ENCODE measurements at regions not wholly inside any gene's neighbourhood (a gene's known extent, or its start where the extent isn't known, plus 50 kb on each side); places are given as distances from the start of the nearest gene placed in this dataset.

- DNase-seq (ENCODE audit: low read depth), result peak; percentile 63
Measured at GRCh38 chr4:14771094-14771493, 231.2 kb upstream of the CPEB2 start.

- DNase-seq (ENCODE audit: low read depth), result no peak
Measured at GRCh38 chr4:14771504-14772175, 230.6 kb upstream of the CPEB2 start.

DNA sequence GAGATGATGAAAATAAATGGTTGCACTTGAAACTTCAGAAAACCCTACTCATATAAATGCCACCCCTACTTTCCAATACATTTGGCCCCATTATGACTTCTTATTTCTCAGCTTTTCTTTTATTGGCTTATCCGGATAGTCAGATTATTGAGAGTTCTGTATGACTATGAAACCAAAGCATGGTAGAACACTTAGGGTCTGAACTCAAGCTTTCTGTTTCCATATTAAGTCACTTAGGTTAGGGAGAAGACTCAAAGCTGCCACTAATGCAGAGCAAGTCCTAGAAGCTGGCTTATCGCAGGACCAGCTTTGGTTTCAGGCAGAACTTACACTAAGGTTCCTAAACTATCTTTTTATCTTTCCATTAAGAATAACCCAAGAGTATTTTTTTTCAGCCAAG, 229.9 kb upstream of the CPEB2 start:
- no peak for DNase-seq (ENCODE audit: low read depth)

- DNase-seq (ENCODE audit: low read depth), result peak; percentile 49
Measured at GRCh38 chr4:14783011-14783877, 219.0 kb upstream of the CPEB2 start.

GRCh38 chr4:14787221-14787620, 215.1 kb upstream of the CPEB2 start:
- no peak for DNase-seq (ENCODE audit: low read depth)

DNA sequence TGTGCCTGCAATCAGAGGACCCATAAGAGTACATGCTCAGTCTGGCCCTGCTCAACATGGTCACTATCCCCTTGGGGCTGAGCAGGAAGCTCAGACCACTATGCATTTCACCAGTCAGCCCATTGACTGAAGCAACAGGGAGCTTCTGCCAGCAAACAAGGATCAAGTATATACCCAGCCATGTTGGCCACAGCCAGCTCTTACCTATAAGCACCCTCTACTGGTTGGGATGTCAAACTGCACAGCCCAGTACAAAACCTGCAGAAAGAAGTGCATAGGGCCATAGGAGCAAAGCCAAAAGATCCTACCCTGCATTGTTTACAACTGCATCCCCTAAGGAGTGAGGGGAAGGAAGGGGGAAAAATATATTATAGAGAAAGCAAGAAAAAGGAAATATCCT, 214.4 kb upstream of the CPEB2 start:
- DNase-seq (ENCODE audit: low read depth), result no peak

DNA sequence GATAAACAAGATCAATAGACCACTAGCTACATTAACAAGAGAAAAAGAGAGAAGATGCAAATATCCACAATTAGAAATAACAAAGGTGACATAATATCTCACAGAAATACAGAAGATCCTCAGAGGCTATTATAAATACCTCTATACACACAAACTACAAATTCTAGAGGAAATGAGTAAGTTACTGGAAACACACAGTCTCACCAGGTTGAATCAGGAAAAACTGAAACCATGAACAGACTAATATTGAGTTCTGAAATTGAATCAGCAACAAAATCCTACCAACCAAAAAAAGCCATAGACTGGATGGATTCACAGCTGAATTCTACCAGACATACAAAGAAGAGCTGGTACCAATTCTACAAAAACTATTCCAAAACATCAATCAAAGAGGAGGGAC, 211.8 kb upstream of the CPEB2 start:
- no peak for DNase-seq (ENCODE audit: low read depth)

GRCh38 chr4:14792702-14793227, 209.5 kb upstream of the CPEB2 start:
- peak; percentile 48 for DNase-seq (ENCODE audit: low read depth)

- no peak for DNase-seq (ENCODE audit: low read depth)
Measured at GRCh38 chr4:14800977-14801376, 201.3 kb upstream of the CPEB2 start.

DNA sequence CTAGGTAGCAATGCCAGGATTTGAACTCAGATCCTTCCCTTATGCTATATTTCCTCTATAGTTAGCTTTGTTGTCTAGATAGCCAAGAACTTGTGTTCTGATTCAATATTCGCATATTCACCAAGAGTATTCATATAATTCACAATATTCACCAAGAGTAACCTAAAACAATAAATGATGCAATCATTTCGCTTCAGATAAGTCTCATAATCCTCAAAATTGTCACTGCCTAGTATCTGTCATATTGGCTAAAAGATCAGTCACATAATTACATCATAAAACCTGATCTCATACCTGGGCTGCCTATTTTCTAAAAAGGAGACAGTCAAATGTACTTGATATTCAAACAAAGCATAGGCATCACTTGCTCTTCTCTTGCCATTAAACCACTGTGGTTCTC, 199.7 kb upstream of the CPEB2 start:
- DNase-seq (ENCODE audit: low read depth), result no peak

GRCh38 chr4:14807856-14808255, 194.4 kb upstream of the CPEB2 start:
- no peak for DNase-seq (ENCODE audit: low read depth)

- no peak for DNase-seq (ENCODE audit: low read depth)
Measured at GRCh38 chr4:14809203-14809602, 193.1 kb upstream of the CPEB2 start.

DNA sequence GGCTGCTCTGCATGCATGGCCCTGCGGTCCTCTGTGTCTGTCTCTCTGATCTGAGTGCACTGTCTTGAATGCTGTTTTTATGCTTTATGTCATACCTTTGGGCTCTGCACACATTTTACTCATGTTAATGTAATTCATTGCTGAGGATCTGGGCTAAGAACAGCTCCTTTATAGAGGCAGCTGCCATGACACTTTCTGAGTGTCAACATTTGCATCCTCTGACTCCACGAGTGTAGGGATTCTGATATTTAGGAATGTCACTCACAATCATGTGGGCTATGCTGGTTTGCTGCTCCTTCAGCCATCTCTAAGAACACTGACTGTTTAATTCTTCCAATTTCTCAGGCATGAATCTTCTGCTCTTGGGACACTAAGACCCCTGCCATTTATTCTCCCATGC, 192.2 kb upstream of the CPEB2 start:
- DNase-seq (ENCODE audit: low read depth), result no peak

DNA sequence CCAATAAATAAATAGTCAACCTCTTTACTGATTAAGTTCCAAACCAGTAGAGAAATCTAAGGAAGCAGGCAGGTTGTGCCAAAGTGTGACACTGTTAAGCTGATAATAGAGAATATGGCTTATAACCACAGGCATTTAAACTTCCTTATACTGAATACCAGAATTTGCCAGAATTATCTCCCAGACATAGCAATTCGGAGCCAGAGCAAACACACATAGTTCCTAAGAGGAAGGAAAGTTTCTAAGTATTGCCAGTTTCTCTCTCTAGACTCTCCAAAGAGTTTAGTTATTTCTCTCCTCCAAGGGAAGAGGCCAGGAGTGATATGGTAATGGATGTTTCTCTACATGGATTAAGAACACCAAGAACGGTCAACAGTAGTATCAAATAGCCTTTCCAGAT, 191.7 kb upstream of the CPEB2 start:
- DNase-seq (ENCODE audit: low read depth), result no peak

DNA sequence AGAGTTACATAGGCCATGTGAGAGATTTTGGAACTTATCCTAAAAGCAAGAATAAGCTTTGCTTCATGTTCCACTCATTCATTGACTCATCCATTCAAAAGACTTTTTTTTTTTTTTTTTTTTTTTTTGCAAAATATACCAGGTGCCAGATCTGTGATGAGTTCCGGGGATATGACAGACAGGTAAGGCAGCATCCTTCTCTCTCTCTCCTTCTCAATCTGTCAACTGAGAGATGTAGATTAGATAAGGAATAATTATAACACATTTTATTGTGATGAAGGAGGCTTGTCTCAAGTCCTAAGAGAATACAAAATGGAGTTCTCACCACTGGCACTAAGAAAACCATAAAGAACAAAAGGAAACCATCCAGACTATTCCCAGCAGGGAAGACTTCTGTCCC, 190.2 kb upstream of the CPEB2 start:
- no peak for DNase-seq (ENCODE audit: low read depth)

DNA sequence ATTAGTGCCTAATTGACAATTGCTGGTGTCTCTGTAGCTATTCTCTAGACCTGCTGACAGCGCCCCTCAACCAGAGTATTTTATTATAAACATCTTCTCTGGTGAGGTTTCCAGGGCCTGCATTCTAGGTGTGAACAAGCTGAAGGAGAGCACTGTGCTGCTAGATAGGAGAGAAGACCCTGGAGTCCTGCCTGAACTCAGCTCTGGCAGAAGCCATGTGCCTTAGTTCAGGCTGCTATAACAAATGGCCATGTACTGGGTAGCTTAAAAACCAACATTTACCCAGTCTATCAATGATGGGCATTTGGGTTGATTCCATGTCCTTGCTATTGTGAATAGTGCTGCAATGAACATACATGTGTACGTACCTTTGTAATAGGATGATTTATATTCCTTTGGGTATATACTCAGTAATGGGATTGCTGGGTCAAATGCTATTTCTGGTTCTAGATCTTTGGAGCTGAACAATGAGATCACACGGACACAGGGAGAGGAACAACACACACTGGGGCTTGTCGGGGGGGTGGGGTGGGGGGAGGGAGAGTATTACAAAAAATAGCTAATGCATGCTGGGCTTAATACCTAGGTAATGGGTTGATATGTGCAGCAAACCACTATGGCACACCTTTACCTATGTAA, 185.5 kb upstream of the CPEB2 start:
- DNase-seq (ENCODE audit: low read depth), result no peak

GRCh38 chr4:14824189-14824588, 178.1 kb upstream of the CPEB2 start:
- DNase-seq (ENCODE audit: low read depth), result no peak

GRCh38 chr4:14827111-14827510, 175.2 kb upstream of the CPEB2 start:
- DNase-seq (ENCODE audit: low read depth), result peak; percentile 12

DNA sequence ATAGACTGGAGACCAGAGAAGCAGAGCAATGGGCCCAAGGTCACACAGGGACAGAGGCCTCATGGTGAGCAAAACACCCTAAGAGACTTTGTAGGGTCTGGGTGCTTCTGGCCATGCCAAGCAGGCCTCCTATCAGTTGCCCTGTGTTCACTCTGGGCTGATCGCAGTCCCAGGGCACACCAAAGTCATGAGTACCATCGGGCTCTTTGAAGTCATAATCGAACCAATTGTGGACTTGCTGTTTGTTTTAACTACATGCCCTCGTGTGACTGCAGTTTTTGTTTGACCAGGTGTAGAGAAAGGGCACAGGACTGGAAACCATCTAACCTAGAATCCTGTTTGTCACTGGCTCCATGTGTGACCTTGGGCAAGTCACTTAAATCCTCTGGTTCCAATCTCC, 172.5 kb upstream of the CPEB2 start:
- DNase-seq (ENCODE audit: low read depth), result no peak

DNA sequence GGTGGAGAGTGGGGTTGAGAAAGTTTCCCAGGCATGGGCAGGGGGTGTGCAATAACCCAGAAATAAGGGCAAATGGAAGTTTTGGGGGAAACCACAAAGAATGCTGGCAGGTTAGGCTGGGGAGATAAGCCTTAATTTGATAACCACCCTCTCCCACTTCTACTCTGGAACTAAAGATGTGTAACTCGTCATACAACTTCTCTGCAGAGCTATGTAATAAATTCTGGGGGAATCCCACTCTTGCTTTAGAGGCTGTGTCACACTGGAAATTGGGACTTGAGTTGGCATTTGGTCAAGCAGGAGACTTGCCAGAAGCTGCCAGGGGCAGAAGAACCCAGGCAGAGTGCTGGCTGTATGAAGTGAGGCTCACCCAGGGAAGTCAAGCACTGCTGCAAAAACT, 170.9 kb upstream of the CPEB2 start:
- DNase-seq (ENCODE audit: low read depth), result no peak

DNA sequence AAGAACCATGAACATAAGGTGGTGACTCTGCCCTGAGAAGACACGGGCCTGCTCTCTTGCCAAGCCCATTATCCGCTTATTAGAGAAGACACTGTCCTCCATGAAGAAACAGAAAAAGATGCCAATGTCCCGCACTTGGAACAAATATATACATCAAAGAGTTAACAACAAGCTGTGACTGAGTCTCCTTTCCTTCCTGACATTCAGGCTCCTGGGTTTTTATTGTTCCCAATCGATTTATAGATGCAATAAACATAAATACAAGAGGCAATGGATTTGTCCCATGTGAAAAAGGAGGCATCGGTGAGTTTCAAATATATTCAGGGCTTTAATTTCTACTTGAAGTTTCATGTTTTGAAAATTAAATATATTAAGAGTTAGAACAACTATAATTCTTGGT, 169.2 kb upstream of the CPEB2 start:
- no peak for DNase-seq (ENCODE audit: low read depth)

DNA sequence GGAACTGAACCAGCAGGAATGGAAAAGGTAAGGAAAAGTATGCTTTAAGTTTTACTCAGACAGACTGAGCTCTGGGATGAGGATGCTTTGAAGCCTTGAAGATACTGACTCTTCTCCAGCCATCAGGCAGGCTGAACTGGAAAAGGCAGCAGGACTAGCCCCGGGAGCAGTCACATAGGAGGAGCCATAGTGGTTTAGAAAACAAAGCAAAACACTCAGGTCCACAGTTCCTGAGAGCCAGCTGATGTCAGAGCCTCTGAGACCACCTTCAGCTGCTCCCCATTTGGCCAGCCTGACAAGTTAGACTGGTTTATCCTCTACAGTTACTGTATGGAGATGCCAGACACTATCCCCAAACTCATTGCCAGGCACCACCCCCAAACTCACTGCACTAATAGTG, 167.9 kb upstream of the CPEB2 start:
- no peak for DNase-seq (ENCODE audit: low read depth)

DNA sequence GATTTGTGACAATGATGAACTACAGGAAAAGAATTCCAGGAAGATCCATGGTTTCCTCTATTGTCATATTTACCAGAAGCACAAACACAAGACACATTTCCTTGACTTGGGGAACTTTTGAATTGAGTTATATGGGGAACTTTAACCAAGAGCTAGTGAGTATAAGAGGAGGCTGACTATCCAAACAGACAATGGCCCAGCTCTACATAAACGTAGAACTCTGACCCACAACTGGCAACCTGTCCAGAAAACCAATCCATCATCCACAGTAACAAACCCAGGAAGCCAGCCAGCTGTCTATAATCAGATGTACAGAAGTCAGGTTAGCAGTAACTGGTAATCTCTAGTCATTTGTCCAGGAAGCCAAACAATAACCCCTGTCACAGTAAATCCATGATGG, 167.0 kb upstream of the CPEB2 start:
- DNase-seq (ENCODE audit: low read depth), result no peak

Measured in renal cortical epithelial cell (primary cell).